Activated CD4-positive, alpha-beta T cell treated with anti-CD3 and anti-CD28 coated beads, Interleukin-2, amount 50 U/mL, for 16 hours (primary cell): ENCODE measurements at regions not wholly inside any gene's neighbourhood (a gene's known extent, or its start where the extent isn't known, plus 50 kb on each side); places are given as distances from the start of the nearest gene placed in this dataset.

Experiments
- DNase-seq: peaks from one replicate; pipeline ENCODE4 v3.0.0-alpha.2; 2020

DNA sequence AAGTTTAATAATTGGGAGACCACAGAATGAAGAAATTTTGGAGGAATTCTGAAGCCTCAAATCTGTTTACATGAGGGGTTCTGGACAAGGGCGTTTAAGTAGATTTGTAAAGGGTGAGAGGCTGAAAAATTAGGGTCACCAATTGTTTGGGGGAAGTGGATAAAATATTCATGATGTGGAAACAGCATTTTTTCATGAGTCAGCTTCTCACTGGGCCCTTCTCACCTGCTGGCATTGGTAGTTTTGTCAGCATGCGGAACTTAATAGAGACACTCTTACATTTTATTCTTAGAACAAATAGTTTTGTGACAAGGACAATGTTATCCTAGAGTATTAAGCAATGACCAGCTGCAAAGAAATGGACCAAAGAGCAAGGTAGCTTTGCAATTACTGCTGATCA is 634.4 kb downstream of the LRFN5 start:
- DNase-seq = no peak

DNA sequence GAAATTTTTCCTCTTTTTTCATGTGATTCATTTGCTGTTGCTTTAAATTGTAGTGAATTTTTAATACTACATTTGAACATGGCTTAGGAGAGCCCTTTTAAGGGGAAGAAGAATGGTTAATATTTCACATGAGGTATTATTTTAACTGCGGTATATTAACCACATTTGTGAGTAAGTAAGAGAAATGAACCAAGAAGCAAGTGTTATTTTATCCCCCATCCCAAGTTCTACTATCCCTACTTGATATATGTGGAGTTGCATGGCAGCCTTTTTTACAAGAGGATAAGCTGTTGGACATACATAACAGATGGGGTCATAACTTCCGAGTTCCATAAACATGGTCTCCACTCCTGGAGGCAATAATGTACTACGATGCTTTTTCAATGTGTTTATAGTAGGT is 623.3 kb downstream of the LRFN5 start:
- no peak for DNase-seq

DNA sequence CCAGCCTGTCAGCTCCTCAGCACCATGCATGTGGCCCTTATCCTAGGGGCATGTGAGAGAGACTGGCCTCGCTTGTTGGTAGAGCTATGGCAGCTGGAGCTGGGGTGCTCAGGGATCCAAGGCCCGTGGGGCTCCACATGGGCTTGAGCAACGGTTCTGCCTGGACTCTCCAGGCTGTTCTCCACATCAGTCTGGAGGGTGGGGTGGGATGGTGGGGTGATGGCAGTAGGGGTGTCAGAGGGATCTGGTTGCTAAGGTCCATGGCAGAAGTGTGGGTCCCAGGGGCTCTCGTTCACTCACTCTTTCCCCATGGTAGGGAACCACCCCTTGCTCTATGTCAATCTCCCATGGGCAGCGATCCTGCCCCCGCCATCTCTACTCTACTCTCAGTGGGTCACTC is 622.6 kb downstream of the LRFN5 start:
- no peak for DNase-seq

DNA sequence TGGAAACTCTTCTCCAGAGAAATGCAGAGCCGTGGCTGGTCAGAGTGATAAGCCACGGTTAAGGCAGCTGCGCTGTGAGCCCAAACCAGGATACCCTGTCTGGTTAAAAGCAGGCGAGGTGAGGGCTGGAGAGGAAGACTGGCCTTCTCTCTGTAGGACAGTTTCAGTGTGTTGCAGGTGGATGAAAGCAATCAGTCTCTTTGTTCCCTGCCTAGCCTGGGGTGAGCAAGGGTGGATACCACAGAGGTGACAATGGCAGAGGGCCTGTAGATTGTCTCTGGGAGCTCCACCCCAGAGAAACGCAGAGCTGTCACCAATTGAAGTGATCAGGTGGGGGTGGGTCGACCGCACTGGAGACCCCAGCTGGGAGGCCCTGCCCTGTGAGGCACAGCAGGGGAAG is 621.9 kb downstream of the LRFN5 start:
- DNase-seq = no peak

DNA sequence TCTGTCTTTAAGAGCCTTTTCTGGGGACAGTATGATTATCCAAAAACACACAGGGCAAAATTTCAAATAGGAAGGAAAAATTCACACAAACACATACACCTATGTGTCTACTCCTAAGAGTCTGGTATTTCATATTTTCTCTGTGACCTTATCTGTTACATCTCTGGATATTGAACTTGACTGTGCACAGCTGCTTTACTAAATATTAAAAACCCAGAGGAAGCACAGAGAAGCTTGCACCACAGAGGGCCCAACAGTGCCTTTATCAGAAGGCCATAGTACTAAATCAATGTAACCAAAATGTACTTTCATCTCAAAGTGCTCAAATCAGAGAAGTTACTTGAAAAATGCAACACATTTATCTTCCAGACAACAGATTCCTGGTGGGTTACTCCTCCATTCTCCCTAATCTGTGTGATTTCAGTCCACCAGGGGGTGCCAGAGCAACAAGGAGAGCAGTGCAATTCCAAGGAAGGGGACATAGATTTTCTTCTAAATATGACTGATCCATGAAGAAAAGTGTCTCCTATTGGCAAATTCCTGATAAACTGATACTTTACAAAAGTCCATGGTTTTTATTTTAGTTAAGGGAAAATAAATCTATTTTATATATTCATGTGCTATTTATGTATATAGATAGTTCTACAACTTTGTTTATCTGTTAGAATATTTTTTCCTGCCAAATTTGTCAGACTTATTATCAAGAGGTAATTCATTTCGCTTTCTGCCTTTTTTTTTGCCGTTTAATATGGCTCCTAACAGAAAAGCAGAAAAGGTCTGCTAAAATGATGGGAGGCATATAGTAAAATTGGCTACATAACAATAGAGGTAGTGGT is 617.6 kb downstream of the LRFN5 start:
- DNase-seq = peak; percentile 21

DNA sequence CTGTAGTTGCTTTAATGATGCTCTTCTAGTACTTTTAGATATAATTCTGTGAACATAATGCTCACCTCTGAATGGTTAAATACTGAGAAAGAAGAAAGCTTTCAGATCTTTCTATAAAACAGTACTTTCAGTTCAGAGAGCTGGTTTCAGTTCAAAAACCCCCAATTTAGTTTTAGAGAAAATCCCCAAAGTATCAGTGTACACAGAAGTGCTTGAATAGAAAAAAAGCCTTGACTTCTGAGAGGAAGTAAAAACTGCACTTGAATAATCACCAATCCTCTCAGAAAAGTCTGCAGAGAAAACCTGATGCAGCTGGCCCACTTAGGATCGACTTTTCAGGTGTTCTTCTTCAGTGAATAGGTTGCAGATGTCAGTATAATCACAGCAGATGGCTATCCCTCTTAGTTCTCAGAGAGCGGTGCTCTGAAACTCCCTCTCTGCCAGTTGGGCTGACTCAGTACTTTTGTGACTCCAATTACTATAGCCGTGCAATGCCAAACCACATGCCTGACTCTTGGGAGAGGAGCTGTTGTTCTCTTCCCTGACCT is 616.3 kb downstream of the LRFN5 start:
- no peak for DNase-seq

DNA sequence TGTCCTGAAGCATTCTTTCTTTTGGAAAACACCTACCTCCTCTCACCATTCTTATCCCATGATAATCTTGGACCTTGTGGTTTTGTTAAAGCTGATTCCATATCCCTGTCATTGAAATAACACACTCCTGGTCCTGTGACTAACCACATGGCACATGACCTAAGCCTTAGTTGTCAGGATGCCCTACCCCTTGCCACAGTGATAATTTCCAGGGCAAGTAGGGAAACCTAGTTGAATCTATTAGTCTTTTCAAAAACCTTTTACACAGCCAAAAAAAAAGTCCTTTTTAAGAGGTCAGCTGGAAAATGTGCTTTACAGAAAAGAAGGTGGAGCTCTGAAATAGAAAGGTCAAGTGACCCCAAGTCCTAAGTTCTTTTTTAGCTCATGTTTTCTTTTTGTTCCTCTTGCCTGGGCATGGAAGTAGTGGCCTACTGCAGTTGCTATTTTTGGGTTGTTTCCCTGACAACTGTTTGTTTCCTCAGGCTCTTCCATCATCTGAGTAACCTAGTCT is 608.4 kb downstream of the LRFN5 start:
- DNase-seq = no peak

DNA sequence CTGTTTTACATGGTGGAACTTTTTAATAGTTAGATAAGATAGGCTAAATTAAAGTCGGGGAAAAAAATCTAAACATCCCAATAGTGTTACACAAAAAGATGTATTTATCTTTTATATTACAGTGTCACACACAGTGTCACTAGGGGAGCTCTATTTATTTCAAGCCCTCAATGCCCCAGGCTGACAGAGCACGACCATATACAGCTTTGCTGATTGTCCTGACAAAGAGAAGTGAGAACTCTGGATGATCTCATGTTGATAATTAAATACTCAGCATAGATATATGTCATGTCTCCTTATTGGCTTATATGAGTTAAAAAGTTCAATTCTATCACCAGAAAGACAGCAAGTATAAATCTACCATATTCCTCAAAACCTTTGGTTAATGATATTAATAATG is 594.3 kb downstream of the LRFN5 start:
- no peak for DNase-seq

DNA sequence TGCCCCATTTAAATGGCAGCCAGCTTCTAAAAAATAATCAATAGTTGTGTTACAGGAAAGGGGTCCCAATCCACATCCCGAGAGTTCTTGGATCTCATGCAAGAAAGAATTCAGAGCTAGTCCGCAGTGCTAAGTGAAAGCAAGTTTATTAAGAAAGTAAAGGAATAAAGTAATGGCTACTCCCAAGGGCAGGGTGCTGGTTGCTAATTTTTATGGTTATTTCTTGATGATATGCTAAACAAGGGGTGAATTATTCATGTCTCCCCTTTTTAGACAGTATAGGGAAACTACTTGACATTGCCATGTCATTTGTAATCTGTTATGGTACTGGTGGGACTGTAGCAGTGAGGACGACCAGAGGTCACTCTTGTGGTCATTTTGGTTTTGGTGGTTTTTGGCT is 591.3 kb downstream of the LRFN5 start:
- DNase-seq = no peak

DNA sequence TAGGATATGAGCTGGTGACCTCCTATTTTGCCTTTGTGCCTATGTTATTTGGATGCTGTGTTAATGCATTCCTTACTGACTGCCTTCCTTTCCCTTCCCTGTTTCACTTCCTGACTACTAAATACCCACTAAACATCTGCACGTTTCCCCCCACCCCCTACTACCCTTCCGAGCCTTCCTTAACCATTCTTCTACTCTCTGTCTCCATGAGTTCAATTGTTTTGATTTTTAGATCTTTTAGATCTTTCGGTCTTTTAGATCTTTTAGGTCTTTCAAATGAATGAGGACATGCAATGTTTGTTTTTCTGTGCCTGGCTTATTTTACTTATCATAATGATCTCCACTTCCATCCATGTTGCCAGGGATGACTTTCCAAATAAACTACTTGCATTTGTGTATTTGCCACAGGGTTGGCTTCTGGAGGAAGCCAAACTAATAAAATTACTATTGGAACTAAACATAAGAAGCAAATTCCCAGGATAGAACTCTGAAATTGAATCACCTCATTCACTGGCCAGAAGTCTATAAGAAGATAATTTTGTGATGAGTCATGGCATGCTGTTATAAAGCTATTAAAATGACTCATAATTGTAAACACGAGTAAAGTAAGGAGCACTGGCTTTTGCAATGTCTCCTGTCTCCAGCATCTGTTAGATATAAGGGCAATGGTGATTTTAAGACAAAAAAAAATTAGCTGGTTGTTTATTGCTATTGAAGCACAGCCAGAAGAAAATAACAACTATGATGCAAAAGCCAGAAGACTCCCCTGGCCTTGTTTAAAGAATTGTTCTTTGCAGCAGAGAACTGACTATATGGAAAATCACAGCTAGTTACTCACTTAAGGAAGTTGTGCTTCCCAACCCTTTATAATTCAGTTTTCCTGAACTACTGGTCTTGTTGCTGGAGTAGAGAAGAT is 586.3 kb downstream of the LRFN5 start:
- no peak for DNase-seq

DNA sequence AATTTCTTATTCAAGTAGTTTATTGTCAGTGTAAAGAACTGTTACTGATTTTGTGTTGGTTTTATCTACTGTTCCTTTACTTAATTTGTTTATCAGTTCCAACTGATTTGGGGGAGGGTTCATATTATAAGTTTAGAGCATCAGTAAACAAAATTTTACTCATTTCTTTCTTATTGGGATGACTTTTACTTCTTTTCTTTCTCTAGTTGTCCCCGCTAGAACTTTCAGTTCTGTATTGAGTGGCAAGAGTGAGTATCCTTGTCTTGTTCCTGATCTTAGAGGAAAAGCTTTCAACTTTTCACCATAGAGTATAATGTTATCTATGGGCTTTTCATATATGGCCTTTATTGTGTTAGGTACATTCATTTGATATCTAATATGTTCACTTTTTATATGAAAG is 584.1 kb downstream of the LRFN5 start:
- no peak for DNase-seq

DNA sequence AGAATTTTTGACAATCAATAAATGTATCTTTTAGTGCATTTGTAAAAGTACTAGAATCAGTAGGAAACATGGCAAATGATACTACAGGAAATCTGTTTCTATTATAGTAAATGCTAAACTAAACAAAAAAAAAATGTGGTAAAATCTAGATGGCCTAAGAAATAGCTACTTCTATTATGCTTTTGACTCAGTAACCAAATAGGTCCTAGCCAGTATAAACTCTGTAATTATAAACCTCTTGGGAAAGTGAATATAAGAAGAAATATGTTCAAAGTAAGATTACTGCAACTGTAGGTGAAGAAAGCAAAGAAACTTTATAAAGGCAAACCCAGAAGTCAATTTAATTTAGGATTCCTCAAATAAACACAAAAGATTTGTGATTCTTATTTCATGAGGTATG is 581.2 kb downstream of the LRFN5 start:
- DNase-seq = no peak

DNA sequence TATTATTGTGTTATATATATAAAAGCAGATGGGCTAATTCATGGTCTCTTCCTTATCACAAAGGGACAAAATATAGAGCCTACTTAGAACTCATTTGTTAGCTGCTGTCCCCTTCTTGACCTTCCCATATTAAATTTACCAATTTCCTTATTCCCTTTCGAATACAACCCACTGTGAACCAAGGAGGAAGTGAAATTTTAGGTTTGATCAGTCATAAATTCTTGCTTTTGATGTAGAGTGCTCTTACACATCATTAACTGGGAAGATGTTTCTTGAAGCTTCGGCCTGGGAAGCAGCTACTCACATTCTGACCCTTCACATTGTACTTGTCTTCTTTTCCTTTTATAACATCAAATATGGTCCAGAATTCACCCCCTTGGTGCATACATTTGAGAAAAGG is 579.0 kb downstream of the LRFN5 start:
- DNase-seq = no peak

DNA sequence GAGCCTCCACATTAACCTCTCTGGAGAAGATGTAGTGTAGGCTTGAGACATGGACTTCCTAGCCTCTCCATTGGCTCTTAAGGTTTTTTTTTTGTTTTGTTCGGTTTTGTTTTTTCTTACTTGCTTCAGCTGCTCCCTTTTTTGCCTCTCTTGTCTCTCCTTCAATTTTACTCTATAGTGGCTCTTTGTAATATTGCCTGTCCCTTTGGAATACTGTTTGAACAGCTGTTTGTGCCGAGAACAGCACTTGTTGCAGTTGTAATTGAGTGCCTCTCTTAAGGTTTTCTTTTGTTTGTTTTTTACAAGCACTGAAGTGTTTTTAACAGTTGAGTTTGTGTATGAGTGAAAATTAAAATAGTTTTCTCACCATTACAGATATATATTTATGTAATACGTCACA is 567.7 kb downstream of the LRFN5 start:
- DNase-seq = no peak

DNA sequence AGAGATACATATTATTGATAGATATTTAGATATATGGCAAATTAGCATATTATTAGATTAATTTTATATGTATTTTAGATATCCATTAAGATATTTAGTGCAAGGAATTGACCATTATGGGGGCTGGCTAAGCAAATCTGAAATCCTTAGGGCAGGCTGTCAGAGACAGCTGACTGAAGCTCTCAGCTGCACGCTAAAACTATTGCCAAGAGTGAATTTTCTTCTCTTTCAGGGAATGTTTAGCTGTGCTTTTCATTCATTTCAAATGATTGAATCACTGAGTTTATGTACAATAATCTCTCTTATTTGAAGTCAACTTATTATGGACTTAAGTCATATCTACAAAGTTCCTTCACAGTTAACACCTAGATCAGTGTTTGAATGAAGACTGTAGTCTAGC is 566.5 kb downstream of the LRFN5 start:
- no peak for DNase-seq

DNA sequence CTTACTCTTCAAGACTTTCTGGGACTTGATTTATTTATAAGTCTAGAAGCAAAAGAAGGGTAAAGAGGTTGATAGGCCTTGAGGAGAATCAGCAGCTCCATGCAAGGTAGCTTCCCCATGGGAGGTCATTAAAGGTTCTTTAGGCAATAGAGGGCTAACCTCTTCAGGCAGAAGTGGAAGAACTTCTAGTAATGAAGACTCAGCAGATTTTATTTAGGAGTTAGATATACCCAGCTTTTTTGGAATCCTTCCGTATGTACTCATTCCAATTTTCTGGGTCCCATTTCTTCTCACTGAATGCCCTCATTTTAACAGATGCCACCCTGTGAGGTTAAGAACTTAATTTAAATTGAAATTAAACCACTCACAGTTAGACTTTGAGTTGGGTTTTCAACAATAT is 565.6 kb downstream of the LRFN5 start:
- DNase-seq = no peak

DNA sequence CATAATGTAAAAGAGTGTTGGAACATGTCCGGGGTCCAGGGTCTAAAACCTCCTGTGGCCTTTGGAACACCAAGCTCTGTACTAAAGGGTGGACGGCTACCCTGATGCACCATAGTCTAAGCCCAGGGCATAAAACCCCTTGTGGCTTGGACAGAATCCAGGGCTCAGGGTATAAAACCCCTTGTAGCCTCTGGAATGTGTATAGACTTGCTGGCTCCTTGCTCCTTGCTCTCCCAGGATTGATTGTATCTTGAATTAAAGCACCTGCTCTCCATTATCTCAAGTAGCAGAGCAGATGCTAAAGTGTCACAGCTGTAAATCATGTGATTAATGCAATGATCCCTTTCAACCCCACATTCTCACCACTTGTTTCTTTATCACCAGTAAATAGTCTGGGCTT is 556.5 kb downstream of the LRFN5 start:
- DNase-seq = no peak

DNA sequence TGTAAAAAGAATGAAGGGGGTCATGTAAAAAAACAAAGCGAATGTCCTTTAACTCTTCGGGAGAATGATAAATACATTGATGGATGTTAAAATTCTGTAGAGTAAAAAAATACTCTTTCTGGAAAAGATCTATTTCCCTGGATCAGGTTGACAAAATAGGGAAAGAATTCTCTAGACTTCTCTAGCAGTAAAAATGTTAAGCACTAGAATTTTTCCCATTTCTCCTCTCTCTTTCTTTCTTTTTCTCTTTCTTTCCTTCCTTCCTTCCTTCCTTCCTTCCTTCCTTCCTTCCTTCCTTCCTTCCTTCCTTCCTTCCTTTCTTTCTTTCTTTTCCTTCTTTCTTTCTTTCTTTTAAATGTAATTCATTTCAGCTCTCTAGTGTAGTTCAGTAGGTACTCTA is 552.5 kb downstream of the LRFN5 start:
- no peak for DNase-seq

DNA sequence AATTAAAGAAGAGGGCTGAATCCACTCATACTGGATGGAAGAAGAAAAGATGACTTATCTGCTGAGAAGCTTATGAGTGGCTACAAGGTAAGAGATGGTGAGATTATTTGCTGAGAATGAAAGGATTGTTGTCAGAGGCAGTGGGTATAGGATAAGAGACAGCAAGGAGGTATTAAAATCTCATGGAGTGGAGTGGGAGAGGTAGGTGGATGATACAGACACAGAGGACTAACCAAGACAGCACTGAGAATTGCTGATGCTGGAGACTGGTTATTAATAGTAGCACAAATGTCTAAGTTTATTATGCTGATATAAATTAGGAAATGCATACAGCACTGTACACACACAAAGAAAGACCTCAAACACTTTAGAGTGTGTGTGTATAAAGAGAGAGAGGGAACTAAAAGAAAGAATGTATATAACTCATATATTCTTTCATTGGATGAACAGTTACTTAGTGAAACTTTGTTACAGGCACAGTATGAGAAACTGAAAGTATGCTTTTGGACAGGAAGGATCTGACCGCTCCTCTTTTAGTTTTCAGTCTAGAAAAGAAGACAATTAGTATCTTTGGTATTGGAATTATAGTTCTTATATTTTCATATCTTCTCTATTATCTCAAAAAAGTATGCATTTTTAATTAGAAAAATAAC is 543.1 kb downstream of the LRFN5 start:
- no peak for DNase-seq

DNA sequence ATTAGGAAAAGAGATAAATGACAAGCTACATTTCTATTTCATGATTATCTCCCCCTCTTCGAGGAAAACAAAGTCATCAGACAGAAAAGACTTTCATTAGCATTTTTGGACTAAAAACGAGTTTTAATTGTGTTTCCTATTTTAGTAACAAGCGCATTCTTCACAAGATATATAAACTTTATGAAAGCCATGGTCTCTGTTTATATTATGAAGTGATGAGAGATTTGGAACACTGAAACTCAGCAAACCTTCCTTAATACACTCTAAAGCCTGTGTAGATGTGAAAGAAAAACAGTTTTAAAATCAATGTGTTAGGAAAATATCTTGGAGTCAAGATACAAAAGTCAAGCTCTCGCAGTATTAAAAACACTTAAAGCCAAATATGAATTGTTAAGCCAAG is 539.1 kb downstream of the LRFN5 start:
- no peak for DNase-seq

DNA sequence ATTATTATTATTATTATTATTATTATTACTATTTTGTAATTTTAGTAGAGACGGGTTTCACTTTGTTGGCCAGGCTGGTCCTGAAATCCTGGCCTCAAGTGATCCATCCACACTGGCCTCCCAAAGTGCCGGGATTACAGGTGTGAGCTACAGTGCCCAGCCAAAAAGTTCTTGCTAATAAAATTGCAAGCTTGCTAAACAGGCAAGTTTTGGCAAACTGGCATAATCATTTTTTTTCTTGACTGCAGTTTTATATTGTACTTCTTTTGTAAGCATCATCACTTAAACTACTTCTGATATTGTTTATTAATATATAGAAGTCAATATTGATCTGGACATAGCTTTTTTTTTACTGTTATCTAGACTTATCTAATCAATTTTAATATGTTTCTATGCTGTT is 536.4 kb downstream of the LRFN5 start:
- DNase-seq = no peak

DNA sequence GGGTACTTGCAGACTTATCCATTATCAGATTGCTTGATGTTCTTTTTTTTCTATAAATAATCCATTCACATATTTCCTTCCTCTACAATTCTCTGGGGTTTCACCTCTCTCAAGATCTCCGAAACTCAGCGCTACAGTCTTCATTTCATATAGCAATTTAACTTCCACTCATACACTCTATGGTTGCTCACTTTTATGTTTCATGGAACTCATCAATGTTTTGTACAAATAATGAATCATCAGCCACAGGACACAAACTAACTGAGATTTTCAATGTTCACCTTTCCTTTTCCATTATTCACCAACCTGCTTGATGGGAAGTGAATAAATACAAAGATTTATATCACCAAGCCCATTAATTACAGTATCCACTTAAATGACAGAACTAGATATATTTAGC is 534.7 kb downstream of the LRFN5 start:
- no peak for DNase-seq

DNA sequence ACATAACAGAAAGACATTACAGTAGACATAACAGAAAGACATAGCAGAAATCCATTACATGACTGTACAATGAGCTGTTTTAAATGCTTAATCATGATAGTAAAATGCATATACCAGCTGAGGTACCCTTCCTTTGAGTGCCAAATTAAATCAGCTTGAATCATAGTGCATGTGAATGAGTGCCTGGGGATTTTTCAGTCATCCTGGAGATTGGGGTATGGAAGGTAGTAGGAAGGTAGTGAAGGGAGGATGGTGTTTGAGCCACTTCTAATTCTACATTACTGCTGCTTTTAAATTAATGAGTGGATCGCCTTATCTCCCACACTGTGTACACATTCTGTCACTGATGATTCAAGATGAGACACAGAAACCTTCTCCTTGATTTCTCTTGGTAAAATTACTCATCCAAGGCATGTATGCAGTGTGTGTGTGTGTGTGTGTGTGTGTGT is 534.2 kb downstream of the LRFN5 start:
- DNase-seq = no peak
